Glutamatergic neuron (in vitro differentiated cells): ENCODE measurements at regions not wholly inside any gene's neighbourhood (a gene's known extent, or its start where the extent isn't known, plus 50 kb on each side); places are given as distances from the start of the nearest gene placed in this dataset.

Source experiments
- DNase-seq: peaks from one replicate; pipeline ENCODE4 v3.0.0; 2022
- H3K27ac Mint-ChIP-seq: one replicate; pipeline ENCODE4 v1.8.0; 2020; ENCODE audit warnings: mild to moderate bottlenecking, mixed read lengths, inconsistent platforms; ENCODE audit not compliant: unreplicated experiment
- H3K27me3 Mint-ChIP-seq: one replicate; pipeline ENCODE4 v1.8.0; 2020; ENCODE audit warnings: mild to moderate bottlenecking, moderate library complexity, mixed read lengths, inconsistent platforms; ENCODE audit not compliant: unreplicated experiment
- H3K36me3 Mint-ChIP-seq: one replicate; pipeline ENCODE4 v1.8.0; 2020; ENCODE audit warnings: mild to moderate bottlenecking, mixed read lengths, inconsistent platforms; ENCODE audit not compliant: unreplicated experiment
- H3K4me1 Mint-ChIP-seq: one replicate; pipeline ENCODE4 v1.8.0; 2020; ENCODE audit warnings: mild to moderate bottlenecking, low read depth, mixed read lengths, inconsistent platforms; ENCODE audit not compliant: unreplicated experiment
- H3K4me3 Mint-ChIP-seq: one replicate; pipeline ENCODE4 v1.8.0; 2020; ENCODE audit warnings: mild to moderate bottlenecking, mixed read lengths, inconsistent platforms; ENCODE audit not compliant: unreplicated experiment
- H3K9me3 Mint-ChIP-seq: one replicate; pipeline ENCODE4 v1.8.0; 2020; ENCODE audit warnings: mild to moderate bottlenecking, moderate library complexity, mixed read lengths, inconsistent platforms; ENCODE audit not compliant: unreplicated experiment
- CTCF ChIP-seq: fragments of 200-600 bp; sonication (generic); IDR thresholded peaks from one replicate; pipeline ENCODE4 v1.5.0; 2021; ENCODE audit not compliant: partially characterized antibody, unreplicated experiment

GRCh38 chr6:10310826-10311225 lies 104.0 kb downstream of the TFAP2A start:
- H3K4me1 Mint-ChIP-seq: peaks cover 16% of the 10 kb centered on the region
- no peaks in the 10 kb centered on the region for H3K9me3 Mint-ChIP-seq
- no peak overlapping the region for H3K27ac Mint-ChIP-seq
- H3K4me3 Mint-ChIP-seq: no peak overlapping the region
- TF ChIP-seq CTCF: no peak
- DNase-seq: no peak
- H3K27me3 Mint-ChIP-seq: peaks cover 1% of the 10 kb centered on the region
- no peaks in the 10 kb centered on the region for H3K36me3 Mint-ChIP-seq

GRCh38 chr6:10310330-10310653 lies 104.6 kb downstream of the TFAP2A start:
- Mint-ChIP-seq H3K36me3 (no peaks in the 10 kb centered on the region), H3K27me3 (peaks cover 1% of the 10 kb centered on the region), H3K27ac (no peak overlapping the region), H3K4me3 (no peak overlapping the region), H3K9me3 (no peaks in the 10 kb centered on the region), H3K4me1 (peaks cover 13% of the 10 kb centered on the region)
- DNase-seq: no peak
- TF ChIP-seq CTCF: no peak

GRCh38 chr6:10309457-10310329 lies 105.2 kb downstream of the TFAP2A start:
- H3K9me3 Mint-ChIP-seq: no peaks in the 10 kb centered on the region
- H3K4me3 Mint-ChIP-seq: no peak overlapping the region
- H3K27me3 Mint-ChIP-seq: peaks cover 1% of the 10 kb centered on the region
- H3K27ac Mint-ChIP-seq: no peak overlapping the region
- peaks cover 7% of the 10 kb centered on the region for H3K4me1 Mint-ChIP-seq
- no peak for DNase-seq
- TF ChIP-seq CTCF: no peak
- no peaks in the 10 kb centered on the region for H3K36me3 Mint-ChIP-seq

- no peaks in the 10 kb centered on the region for H3K27me3 Mint-ChIP-seq
- no peak for TF ChIP-seq CTCF
- H3K4me3 Mint-ChIP-seq: no peak overlapping the region
- no peaks in the 10 kb centered on the region for H3K36me3 Mint-ChIP-seq
- H3K9me3 Mint-ChIP-seq: no peaks in the 10 kb centered on the region
- peaks cover 2% of the 10 kb centered on the region for H3K4me1 Mint-ChIP-seq
- no peak for DNase-seq
- no peak overlapping the region for H3K27ac Mint-ChIP-seq
These were observed 107.4 kb downstream of the TFAP2A start for GRCh38 chr6:10307476-10307875.

- Mint-ChIP-seq H3K4me3 (no peak overlapping the region), H3K27me3 (no peaks in the 10 kb centered on the region), H3K4me1 (peaks cover 2% of the 10 kb centered on the region), H3K36me3 (no peaks in the 10 kb centered on the region), H3K9me3 (no peaks in the 10 kb centered on the region), H3K27ac (no peak overlapping the region)
- no peak for DNase-seq
- TF ChIP-seq CTCF: no peak
These were observed 107.8 kb downstream of the TFAP2A start for GRCh38 chr6:10307028-10307427.
